ENCODE measurements at regions not wholly inside any gene's neighbourhood (a gene's known extent, or its start where the extent isn't known, plus 50 kb on each side); places are given as distances from the start of the nearest gene placed in this dataset.

DNA sequence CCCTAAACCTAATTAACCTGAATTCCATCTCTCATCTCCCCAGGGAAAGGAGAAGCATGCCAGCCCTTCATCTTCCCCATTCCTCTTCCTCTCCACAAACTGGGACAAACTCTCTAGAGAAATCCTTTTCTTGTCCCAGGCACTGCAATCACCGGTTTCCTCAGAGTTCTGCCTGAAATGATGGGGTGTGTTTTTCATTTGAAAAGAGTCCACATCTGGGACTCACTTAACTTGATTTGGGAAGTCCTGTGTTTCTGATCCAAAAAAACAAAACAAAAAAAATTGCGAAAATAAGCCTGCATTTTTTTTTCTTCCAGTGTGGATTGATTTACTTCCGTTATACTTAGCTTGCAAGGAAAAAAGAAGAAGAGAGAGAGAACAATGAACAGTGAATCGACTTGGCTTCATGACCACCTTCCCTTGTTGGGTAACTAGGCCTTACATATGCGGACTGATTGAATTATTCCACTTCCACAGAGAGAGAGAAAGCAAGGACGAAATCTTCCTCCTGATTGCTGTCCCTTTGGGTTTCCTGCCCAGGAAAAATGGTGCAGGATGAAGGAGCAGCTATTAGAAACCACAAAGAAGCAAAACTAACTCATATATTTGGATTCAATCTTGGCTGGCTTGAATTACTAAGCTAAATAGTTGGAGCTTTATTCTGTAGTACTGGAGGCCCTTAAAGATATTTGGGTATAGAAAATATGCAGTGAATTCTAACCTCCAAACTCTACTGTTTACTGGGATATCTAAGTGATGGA lies 506.2 kb upstream of the TBX3 start:
- Mint-ChIP-seq H3K36me3 (ENCODE audit: low read depth) (no peaks in the 10 kb centered on the region), H3K9me3 (peaks cover 6% of the 10 kb centered on the region), H3K27ac (no peak overlapping the region), H3K27me3 (no peaks in the 10 kb centered on the region), H3K4me1 (no peaks in the 10 kb centered on the region), H3K4me3 (no peak overlapping the region)
- no peak for DNase-seq
- intact Hi-C loops (cut with micrococcal nuclease), result no loop called here

DNA sequence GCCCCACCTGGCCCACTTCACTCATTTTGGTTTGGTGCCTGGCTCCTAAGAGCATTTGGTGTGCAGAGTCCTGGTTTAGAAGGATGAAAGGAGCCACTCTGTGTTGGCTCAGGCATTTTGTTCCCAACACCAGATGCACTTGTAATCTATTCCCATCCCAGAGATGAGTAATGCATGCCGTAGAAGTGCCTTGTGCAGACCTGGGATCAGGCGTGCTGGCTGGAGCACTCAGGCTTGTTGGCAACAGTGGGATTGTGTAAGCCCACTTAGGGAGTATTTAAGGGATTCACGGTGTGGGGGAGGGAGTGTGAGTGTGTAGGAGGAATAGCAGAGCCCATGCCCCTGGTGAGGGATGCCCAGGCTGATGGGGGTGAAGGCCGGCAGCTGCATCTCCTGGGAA lies 501.5 kb upstream of the TBX3 start:
- Mint-ChIP-seq H3K4me1 (no peaks in the 10 kb centered on the region), H3K27ac (no peak overlapping the region), H3K9me3 (peaks cover 6% of the 10 kb centered on the region), H3K4me3 (no peak overlapping the region), H3K36me3 (ENCODE audit: low read depth) (no peaks in the 10 kb centered on the region), H3K27me3 (no peaks in the 10 kb centered on the region)
- intact Hi-C loops (cut with micrococcal nuclease), result no loop called here
- DNase-seq, result no peak

DNA sequence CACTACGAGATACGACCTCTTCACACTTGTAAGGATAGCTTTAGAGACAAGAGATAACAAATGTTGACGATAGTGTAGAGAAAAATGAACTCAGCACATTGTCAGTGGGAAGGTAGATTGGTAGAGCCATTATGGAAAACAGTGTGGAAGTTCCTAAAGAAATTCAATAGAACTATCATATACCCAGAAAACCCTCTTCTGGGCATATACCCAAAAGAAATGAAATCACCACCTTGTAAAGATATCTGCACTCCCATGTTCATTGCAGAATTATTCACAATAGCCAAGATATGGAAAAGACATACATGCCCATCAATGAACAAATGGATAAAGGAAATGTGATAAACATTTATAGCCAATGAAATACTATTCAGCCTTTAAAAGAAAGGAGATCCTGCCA lies 499.8 kb upstream of the TBX3 start:
- Mint-ChIP-seq H3K9me3 (no peaks in the 10 kb centered on the region), H3K4me1 (no peaks in the 10 kb centered on the region), H3K36me3 (ENCODE audit: low read depth) (no peaks in the 10 kb centered on the region), H3K4me3 (no peak overlapping the region), H3K27me3 (no peaks in the 10 kb centered on the region), H3K27ac (no peak overlapping the region)
- intact Hi-C loops (cut with micrococcal nuclease), result no loop called here
- DNase-seq, result no peak

DNA sequence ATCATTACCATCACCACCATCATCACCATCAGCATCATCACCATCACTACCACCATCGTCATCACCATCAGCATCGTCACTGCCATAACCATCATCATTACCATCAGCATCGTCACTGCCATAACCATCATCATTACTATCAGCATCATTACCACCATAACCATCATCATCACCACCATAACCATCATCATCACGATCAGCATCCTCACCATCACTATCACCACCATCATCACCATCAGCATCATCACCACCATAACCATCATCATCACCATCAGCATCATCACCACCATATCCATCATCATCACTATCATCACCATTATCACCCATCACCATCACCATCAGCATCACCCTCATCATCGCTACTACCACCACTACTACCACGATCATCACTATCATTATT lies 493.9 kb upstream of the TBX3 start:
- H3K4me1 Mint-ChIP-seq, result no peaks in the 10 kb centered on the region
- no peak overlapping the region for H3K27ac Mint-ChIP-seq
- H3K9me3 Mint-ChIP-seq, result no peaks in the 10 kb centered on the region
- H3K4me3 Mint-ChIP-seq, result no peak overlapping the region
- intact Hi-C loops (cut with micrococcal nuclease), result no loop called here
- H3K27me3 Mint-ChIP-seq, result no peaks in the 10 kb centered on the region
- H3K36me3 Mint-ChIP-seq (ENCODE audit: low read depth), result no peaks in the 10 kb centered on the region
- no peak for DNase-seq

DNA sequence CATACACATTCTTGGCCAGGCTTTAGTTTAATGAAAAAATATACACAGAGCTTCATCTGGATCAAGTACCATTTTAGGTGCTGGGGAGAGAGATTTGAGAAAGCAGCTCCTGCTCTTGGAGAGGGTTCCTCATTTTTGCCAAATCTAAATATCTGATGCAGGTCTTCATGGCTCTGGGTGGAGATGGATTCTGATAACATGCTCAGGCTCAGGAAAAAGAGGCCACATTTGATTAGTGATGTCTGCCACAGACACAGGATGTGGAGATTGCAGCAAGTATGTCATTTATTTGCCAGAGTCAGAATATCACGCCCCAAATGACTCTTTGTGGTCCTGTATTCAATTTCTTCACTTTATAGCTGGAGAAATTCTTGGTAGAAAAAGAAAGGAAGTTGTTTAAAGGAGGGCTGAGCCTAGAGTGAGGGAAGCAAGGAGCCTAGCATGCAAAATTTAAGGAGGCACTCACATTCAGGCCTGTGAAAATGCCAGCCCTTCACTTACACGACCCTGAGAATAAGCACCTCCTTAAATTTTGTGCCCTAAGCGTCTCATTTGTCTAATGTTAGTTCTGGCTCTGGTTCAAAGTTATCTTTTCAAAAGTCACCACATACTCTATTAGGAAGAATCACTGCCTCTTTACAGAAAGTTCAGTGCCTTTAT lies 492.9 kb upstream of the TBX3 start:
- H3K27ac Mint-ChIP-seq, result no peak overlapping the region
- H3K27me3 Mint-ChIP-seq, result no peaks in the 10 kb centered on the region
- H3K4me3 Mint-ChIP-seq, result no peak overlapping the region
- H3K9me3 Mint-ChIP-seq, result no peaks in the 10 kb centered on the region
- H3K36me3 Mint-ChIP-seq (ENCODE audit: low read depth), result no peaks in the 10 kb centered on the region
- H3K4me1 Mint-ChIP-seq, result no peaks in the 10 kb centered on the region
- intact Hi-C loops (cut with micrococcal nuclease), result no loop called here
- no peak for DNase-seq

DNA sequence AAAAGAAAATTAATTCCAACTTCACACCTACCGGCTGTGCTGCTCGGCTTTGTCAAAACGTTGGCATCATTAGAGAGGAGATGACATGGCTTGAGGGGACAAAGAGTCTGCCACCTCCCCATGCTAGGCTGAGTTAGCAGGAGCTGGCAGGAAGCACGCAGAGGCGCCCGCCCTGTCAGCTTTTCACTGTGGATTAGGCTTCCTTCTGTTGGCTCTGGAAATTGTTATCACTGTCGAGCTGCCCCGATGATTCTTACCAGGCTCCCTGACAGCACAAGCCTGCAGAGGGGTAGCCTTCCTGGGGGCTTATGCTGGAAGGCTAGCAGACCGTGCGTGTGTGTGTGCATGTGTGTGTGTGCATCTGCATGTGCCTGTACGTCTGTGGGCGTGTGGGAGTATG lies 490.9 kb upstream of the TBX3 start:
- Mint-ChIP-seq H3K36me3 (ENCODE audit: low read depth) (no peaks in the 10 kb centered on the region), H3K4me3 (no peak overlapping the region), H3K4me1 (no peaks in the 10 kb centered on the region)

DNA sequence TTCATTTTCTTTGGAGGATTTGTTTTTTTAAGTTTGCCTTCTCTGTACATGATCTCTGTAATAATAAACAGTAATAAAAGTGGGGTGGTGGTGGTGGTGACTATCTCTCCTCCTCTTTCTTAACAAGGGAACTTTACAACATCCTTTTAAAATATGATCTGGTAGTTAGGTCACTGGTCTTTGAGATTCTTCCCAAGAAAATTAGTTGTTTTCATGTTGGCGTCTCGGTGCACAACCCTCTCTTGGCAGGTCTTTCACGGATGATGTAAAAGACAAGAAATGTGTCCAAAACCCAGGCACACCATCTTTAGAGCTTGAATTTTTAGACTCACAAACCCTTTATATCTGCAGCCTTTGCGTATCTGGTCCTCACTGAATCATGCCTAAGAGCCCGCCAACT lies 488.5 kb upstream of the TBX3 start:
- no peak overlapping the region for H3K4me3 Mint-ChIP-seq
- no peak for DNase-seq
- H3K36me3 Mint-ChIP-seq (ENCODE audit: low read depth), result no peaks in the 10 kb centered on the region
- no peaks in the 10 kb centered on the region for H3K27me3 Mint-ChIP-seq
- H3K9me3 Mint-ChIP-seq, result peaks cover 4% of the 10 kb centered on the region
- H3K27ac Mint-ChIP-seq, result no peak overlapping the region
- intact Hi-C loops (cut with micrococcal nuclease), result no loop called here
- H3K4me1 Mint-ChIP-seq, result no peaks in the 10 kb centered on the region

More for the DNA sequence above, 490.9 kb upstream of the TBX3 start:
- no peak for DNase-seq
- Mint-ChIP-seq H3K27ac (no peak overlapping the region), H3K27me3 (no peaks in the 10 kb centered on the region), H3K9me3 (no peaks in the 10 kb centered on the region)
- intact Hi-C loops (cut with micrococcal nuclease), result no loop called here

DNA sequence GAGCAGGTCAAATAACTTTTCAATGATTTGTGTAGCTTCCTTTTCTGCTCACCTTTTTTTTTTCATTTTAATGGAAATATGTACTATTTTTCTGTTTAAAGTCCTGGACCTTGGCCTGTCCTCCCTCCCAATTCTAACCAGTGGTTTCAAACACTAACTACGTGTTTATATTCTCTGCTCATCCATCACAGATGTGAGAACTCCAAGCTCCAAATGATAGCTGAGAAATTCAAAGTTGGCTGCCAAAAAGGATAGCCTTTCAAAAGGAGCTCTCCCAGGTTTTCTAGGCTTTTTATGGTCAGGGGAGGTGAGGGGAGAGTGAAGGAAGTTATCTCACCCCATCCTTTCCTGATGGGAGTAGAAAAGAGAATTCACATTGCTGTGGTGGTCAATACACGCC lies 486.0 kb upstream of the TBX3 start:
- Mint-ChIP-seq H3K36me3 (ENCODE audit: low read depth) (no peaks in the 10 kb centered on the region), H3K4me1 (no peaks in the 10 kb centered on the region), H3K9me3 (peaks cover 6% of the 10 kb centered on the region), H3K27me3 (no peaks in the 10 kb centered on the region), H3K27ac (no peak overlapping the region), H3K4me3 (no peak overlapping the region)
- DNase-seq, result no peak
- intact Hi-C loops (cut with micrococcal nuclease), result no loop called here

DNA sequence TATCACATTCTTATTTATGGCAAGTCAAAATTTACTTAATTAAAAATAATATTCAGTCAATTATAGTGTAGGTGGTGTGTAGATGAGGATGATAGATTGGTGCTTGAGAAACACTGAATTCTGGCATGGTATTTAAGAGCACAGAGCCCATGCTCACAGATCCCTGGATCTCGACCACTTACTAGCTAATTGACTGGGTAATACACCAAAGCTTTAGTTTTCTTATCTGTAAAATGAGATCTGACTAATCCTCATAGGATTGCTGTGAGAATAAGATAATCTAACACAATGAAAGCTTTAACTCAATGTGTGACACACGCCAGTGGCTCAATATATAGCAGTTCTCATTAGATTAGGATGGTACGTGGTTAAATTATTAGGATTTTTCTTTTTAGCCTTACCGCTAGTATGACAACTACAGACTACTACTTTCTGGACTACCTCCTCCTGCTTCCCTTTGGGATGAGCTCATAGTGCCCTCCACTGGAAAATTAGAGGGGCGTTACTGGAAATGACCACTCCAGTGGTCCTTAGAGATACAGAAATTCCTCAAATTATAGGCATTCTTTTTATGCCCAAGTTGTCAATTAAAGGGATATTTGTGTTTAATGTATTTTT lies 482.8 kb upstream of the TBX3 start:
- no peaks in the 10 kb centered on the region for H3K36me3 Mint-ChIP-seq (ENCODE audit: low read depth)
- H3K27me3 Mint-ChIP-seq, result no peaks in the 10 kb centered on the region
- DNase-seq, result no peak
- no peak overlapping the region for H3K4me3 Mint-ChIP-seq
- H3K9me3 Mint-ChIP-seq, result peaks cover 6% of the 10 kb centered on the region
- H3K4me1 Mint-ChIP-seq, result no peaks in the 10 kb centered on the region
- no peak overlapping the region for H3K27ac Mint-ChIP-seq
- intact Hi-C loops (cut with micrococcal nuclease), result no loop called here

DNA sequence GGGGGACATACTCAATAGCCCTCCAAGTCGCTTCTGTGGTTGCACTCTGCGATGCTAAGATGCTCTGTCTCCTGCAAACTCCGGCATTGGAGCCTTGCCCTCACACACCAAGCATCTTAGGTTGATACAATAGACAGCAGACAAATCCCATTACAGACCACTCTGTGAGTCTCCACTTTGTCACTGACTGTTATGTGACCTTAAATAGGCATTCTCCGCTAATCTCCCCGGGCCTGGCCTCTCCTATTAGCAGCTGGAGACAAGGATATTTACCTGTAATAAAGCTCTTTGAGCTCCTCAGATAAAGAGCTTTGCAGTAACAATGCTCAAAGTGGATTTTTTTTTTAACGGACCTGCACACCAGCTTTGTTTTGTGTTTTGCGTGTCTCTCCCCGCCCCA lies 479.7 kb upstream of the TBX3 start:
- intact Hi-C loops (cut with micrococcal nuclease), result no loop called here
- Mint-ChIP-seq H3K27ac (no peak overlapping the region), H3K4me3 (no peak overlapping the region), H3K36me3 (ENCODE audit: low read depth) (no peaks in the 10 kb centered on the region), H3K4me1 (no peaks in the 10 kb centered on the region), H3K9me3 (peaks cover 6% of the 10 kb centered on the region), H3K27me3 (no peaks in the 10 kb centered on the region)
- no peak for DNase-seq

DNA sequence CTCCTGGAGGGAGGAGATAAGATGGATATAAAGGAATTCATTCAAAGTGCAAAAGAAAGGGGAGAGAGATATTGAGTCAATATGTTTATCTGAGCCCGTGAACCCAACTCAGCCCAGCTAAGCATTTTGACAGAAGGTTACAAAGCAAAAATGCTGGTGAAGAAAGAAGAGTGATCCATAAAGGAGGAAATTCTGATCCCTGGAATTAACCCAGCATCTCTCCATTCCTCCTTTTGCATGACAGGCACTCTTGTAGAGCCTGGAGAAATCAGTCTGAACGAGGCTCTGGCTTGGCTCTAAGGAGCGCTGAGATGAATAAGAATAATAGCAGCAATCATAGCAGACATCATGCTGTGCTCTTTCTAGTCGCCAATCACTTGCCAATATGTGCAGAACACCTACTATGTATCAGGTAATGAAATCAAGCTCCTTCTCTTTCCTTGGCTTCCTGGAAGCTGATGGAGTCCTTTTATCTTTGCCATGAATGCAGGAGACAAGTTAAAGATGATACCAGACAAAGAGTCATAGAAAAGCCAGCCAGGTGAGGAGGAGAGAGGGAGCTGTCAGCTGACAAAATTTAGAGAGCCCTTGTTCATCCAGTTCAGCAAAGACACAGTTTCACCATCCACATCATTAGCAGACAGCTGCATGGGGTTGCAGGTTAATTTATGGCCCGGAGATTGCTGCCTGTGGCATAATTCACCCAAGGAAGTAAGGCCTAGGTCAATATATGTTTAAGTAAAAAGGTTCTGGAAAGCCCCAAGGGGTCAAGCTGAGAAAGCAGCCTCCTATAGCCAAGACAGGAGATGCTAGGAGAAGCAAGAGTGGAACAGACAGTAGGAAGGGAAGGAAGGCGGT lies 476.5 kb upstream of the TBX3 start:
- no peak for DNase-seq
- intact Hi-C loops (cut with micrococcal nuclease), result no loop called here
- Mint-ChIP-seq H3K4me3 (no peak overlapping the region), H3K9me3 (no peaks in the 10 kb centered on the region), H3K36me3 (ENCODE audit: low read depth) (no peaks in the 10 kb centered on the region), H3K4me1 (no peaks in the 10 kb centered on the region), H3K27ac (no peak overlapping the region), H3K27me3 (no peaks in the 10 kb centered on the region)

DNA sequence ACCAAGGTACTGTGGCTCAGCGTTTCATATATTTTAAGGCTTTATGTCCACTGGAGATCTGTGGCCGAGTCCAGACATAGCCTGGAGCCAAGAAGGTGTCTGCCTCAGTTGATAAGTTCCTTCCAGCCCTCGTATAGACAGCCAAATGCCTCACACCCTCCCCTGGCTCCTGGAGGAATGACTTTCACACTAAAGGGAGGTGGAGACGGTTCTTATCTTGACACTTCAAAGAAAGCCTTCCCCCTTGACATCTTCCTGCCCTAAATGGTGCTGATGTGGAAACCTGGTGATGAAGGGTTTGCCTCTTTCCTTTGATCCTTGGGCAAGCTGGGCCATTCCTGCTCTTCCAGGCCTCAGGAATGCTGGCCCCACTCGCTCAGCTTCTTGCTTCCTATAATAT lies 474.8 kb upstream of the TBX3 start:
- Mint-ChIP-seq H3K4me3 (no peak overlapping the region), H3K9me3 (no peaks in the 10 kb centered on the region), H3K27me3 (no peaks in the 10 kb centered on the region), H3K27ac (no peak overlapping the region), H3K4me1 (no peaks in the 10 kb centered on the region), H3K36me3 (ENCODE audit: low read depth) (no peaks in the 10 kb centered on the region)
- intact Hi-C loops (cut with micrococcal nuclease), result no loop called here
- DNase-seq, result no peak

DNA sequence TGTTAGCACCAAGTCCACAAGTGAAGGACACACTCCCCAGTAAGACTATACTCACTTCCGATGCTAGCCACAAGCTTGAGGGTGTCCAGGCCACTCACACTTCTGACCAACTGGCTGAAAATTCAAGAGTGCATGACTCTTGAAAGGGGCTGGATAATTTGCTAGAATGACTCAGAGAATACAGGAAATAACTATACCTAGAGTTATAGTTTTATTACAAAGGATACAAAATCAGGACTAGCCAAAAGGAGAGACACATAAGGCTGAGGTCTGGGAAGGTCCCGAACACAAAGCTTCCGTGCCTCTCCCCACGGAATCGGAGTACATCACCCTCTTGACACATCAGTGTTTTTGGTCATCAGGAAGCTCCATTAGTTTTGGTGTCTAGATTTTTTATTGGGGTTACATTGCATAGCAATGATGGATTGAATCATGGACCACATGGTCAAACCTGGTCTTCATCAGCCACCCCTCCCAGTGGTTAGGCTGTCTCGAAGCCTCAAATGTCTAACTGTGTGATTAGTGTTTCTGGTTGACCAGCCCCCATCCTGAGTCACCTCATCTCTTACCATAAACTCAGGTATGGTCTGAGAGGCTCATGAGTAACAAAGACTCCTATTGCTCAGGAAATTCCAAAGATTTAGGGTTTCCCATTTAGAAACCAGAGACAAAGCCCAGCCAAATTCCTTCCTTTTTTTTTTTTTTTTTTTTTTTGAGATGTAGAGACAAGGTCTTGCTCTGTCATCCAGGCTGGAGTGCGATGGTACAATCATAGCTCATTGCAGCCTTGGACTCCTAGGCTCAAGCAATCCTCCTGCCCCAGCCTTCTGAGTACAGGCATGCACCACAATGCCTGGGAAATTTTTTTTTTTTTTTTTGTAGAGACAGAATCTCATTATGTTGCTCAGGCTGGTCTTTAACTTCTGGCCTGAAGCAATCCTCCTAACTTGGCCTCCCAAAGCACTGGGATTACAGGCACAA lies 472.0 kb upstream of the TBX3 start:
- Mint-ChIP-seq H3K36me3 (ENCODE audit: low read depth) (no peaks in the 10 kb centered on the region), H3K27ac (no peak overlapping the region), H3K9me3 (no peaks in the 10 kb centered on the region), H3K4me3 (no peak overlapping the region), H3K27me3 (no peaks in the 10 kb centered on the region), H3K4me1 (no peaks in the 10 kb centered on the region)
- DNase-seq, result no peak
- intact Hi-C loops (cut with micrococcal nuclease), result no loop called here

Measured in activated CD4-positive, alpha-beta T cell treated with anti-CD3 and anti-CD28 coated beads, Interleukin-2, amount 10 ng/mL, durations not matched to agents 24 days and 14 days (primary cell).